ENCODE measurements at regions not wholly inside any gene's neighbourhood (a gene's known extent, or its start where the extent isn't known, plus 50 kb on each side); places are given as distances from the start of the nearest gene placed in this dataset.

GRCh38 chr13:106403280-106403679, 132.2 kb downstream of the EFNB2 start:
- no peak for TF ChIP-seq EZH2 (IDR thresholded peaks at IDR 0.05)
- no peak for TF ChIP-seq FOXP2 (optimal IDR thresholded peaks at IDR 0.05; ENCODE audit: control extremely low read depth, extremely low read length, insufficient read depth)

All from SK-N-MC (cell line).